ENCODE measurements at regions not wholly inside any gene's neighbourhood (a gene's known extent, or its start where the extent isn't known, plus 50 kb on each side); places are given as distances from the start of the nearest gene placed in this dataset.

GRCh38 chr3:59311231-59311630 lies 261.4 kb upstream of the CFAP20DC start:
- DNase-seq (ENCODE audit: low read depth) = no peak
- H3K4me3 ChIP-seq (ENCODE audit: low read depth, low read length) = no peak overlapping the region
- no peak for TF ChIP-seq CTCF (conservative IDR thresholded peaks at IDR 0.05; ENCODE audit: low read depth, low read length)

GRCh38 chr3:59310736-59311135 lies 260.9 kb upstream of the CFAP20DC start:
- DNase-seq (ENCODE audit: low read depth) = no peak
- H3K4me3 ChIP-seq (ENCODE audit: low read depth, low read length) = no peak overlapping the region
- TF ChIP-seq CTCF (conservative IDR thresholded peaks at IDR 0.05; ENCODE audit: low read depth, low read length) = no peak

GRCh38 chr3:59308684-59309083 lies 258.9 kb upstream of the CFAP20DC start:
- peak; percentile 16 for DNase-seq (ENCODE audit: low read depth)
- TF ChIP-seq CTCF (conservative IDR thresholded peaks at IDR 0.05; ENCODE audit: low read depth, low read length) = peak; percentile 55
- no peak overlapping the region for H3K4me3 ChIP-seq (ENCODE audit: low read depth, low read length)

GRCh38 chr3:59308001-59308400 lies 258.2 kb upstream of the CFAP20DC start:
- no peak overlapping the region for H3K4me3 ChIP-seq (ENCODE audit: low read depth, low read length)
- DNase-seq (ENCODE audit: low read depth) = no peak
- TF ChIP-seq CTCF (conservative IDR thresholded peaks at IDR 0.05; ENCODE audit: low read depth, low read length) = no peak

GRCh38 chr3:59306436-59306835 lies 256.6 kb upstream of the CFAP20DC start:
- TF ChIP-seq CTCF (conservative IDR thresholded peaks at IDR 0.05; ENCODE audit: low read depth, low read length) = no peak
- no peak for DNase-seq (ENCODE audit: low read depth)
- H3K4me3 ChIP-seq (ENCODE audit: low read depth, low read length) = no peak overlapping the region

GRCh38 chr3:59304296-59304695 lies 254.5 kb upstream of the CFAP20DC start:
- TF ChIP-seq CTCF (conservative IDR thresholded peaks at IDR 0.05; ENCODE audit: low read depth, low read length) = no peak
- H3K4me3 ChIP-seq (ENCODE audit: low read depth, low read length) = no peak overlapping the region
- no peak for DNase-seq (ENCODE audit: low read depth)

- DNase-seq (ENCODE audit: low read depth) = no peak
- no peak for TF ChIP-seq CTCF (conservative IDR thresholded peaks at IDR 0.05; ENCODE audit: low read depth, low read length)
Observed at GRCh38 chr3:59303452-59303851, 253.6 kb upstream of the CFAP20DC start.

More at GRCh38 chr3:59303452-59303851, 253.6 kb upstream of the CFAP20DC start:
- H3K4me3 ChIP-seq (ENCODE audit: low read depth, low read length) = no peak overlapping the region

Data from choroid plexus epithelial cell (primary cell).